Stimulated activated effector memory CD8-positive, alpha-beta T cell treated with anti-CD3 and anti-CD28 coated beads, Interleukin-12 subunit alpha, Interleukin-12 subunit beta, amount 100 ng/mL, for 72 hours (primary cell): ENCODE measurements at regions not wholly inside any gene's neighbourhood (a gene's known extent, or its start where the extent isn't known, plus 50 kb on each side); places are given as distances from the start of the nearest gene placed in this dataset.
A peak's percentile ranks its signal among the peaks of the same experiment; 100 is the strongest.

ENCODE experiments used
- ATAC-seq: fragments of 150-1000 bp; cut with Tn5 transposase; 2 replicates; pipeline ENCODE4 v1.10.0; 2021
- DNase-seq, 2 donors: peaks; one replicate each; pipeline ENCODE4 v3.0.0; 2021 to 2022; ENCODE audit warnings: low spot score in 2 of 2
- H3K27ac Mint-ChIP-seq: one replicate; pipeline ENCODE4 v1.8.0; 2022; ENCODE audit warnings: mild to moderate bottlenecking, mixed read lengths
- H3K36me3 Mint-ChIP-seq: one replicate; pipeline ENCODE4 v1.8.0; 2022; ENCODE audit warnings: mild to moderate bottlenecking, mixed read lengths
- H3K4me1 Mint-ChIP-seq: one replicate; pipeline ENCODE4 v1.8.0; 2022; ENCODE audit warnings: mixed read lengths
- H3K4me3 Mint-ChIP-seq: one replicate; pipeline ENCODE4 v1.8.0; 2022; ENCODE audit warnings: mild to moderate bottlenecking, mixed read lengths
- H3K9me3 Mint-ChIP-seq: one replicate; pipeline ENCODE4 v1.8.0; 2022; ENCODE audit warnings: mixed read lengths

GRCh38 chr5:173823274-173823644 lies 64.9 kb upstream of the CPEB4 start:
- H3K4me3 Mint-ChIP-seq = no peak overlapping the region
- no peak for ATAC-seq
- peaks cover 8% of the 10 kb centered on the region for H3K4me1 Mint-ChIP-seq
- no peak overlapping the region for H3K27ac Mint-ChIP-seq
- H3K36me3 Mint-ChIP-seq = no peaks in the 10 kb centered on the region
- peaks cover 4% of the 10 kb centered on the region for H3K9me3 Mint-ChIP-seq
- no peak for DNase-seq

GRCh38 chr5:173823721-173824567 lies 64.2 kb upstream of the CPEB4 start:
- Mint-ChIP-seq H3K4me1 (peaks cover 8% of the 10 kb centered on the region), H3K36me3 (no peaks in the 10 kb centered on the region), H3K4me3 (no peak overlapping the region), H3K27ac (no peak overlapping the region), H3K9me3 (peaks cover 4% of the 10 kb centered on the region)
- DNase-seq (no peak), ATAC-seq (no peak)

- ATAC-seq (no peak), DNase-seq (no peak)
- Mint-ChIP-seq H3K36me3 (no peaks in the 10 kb centered on the region), H3K4me1 (peaks cover 8% of the 10 kb centered on the region), H3K4me3 (no peak overlapping the region), H3K27ac (no peak overlapping the region), H3K9me3 (peaks cover 4% of the 10 kb centered on the region)
These were observed 62.8 kb upstream of the CPEB4 start for GRCh38 chr5:173825215-173825865.

- ATAC-seq (no peak), DNase-seq (no peak)
- H3K27ac Mint-ChIP-seq = no peak overlapping the region
- H3K4me3 Mint-ChIP-seq = no peak overlapping the region
- no peaks in the 10 kb centered on the region for H3K36me3 Mint-ChIP-seq
- H3K9me3 Mint-ChIP-seq = peaks cover 4% of the 10 kb centered on the region
- peaks cover 6% of the 10 kb centered on the region for H3K4me1 Mint-ChIP-seq
These were observed 62.1 kb upstream of the CPEB4 start for GRCh38 chr5:173826086-173826427.

- H3K4me3 Mint-ChIP-seq = no peak overlapping the region
- no peak for ATAC-seq
- H3K36me3 Mint-ChIP-seq = no peaks in the 10 kb centered on the region
These were observed 61.5 kb upstream of the CPEB4 start for GRCh38 chr5:173826428-173827350.

GRCh38 chr5:173828952-173829351 lies 59.2 kb upstream of the CPEB4 start:
- H3K4me1 Mint-ChIP-seq = no peaks in the 10 kb centered on the region
- H3K4me3 Mint-ChIP-seq = no peak overlapping the region
- H3K36me3 Mint-ChIP-seq = no peaks in the 10 kb centered on the region
- DNase-seq (no peak), ATAC-seq (peak; percentile 13)
- H3K9me3 Mint-ChIP-seq = peaks cover 4% of the 10 kb centered on the region
- no peak overlapping the region for H3K27ac Mint-ChIP-seq

More at GRCh38 chr5:173826428-173827350, 61.5 kb upstream of the CPEB4 start:
- peaks cover 4% of the 10 kb centered on the region for H3K9me3 Mint-ChIP-seq
- DNase-seq = no peak
- no peak overlapping the region for H3K27ac Mint-ChIP-seq
- H3K4me1 Mint-ChIP-seq = no peaks in the 10 kb centered on the region

GRCh38 chr5:173829826-173830225 lies 58.3 kb upstream of the CPEB4 start:
- DNase-seq (no peak), ATAC-seq (peak; percentile 21)
- peaks cover 4% of the 10 kb centered on the region for H3K9me3 Mint-ChIP-seq
- no peak overlapping the region for H3K4me3 Mint-ChIP-seq
- no peak overlapping the region for H3K27ac Mint-ChIP-seq
- H3K36me3 Mint-ChIP-seq = no peaks in the 10 kb centered on the region
- no peaks in the 10 kb centered on the region for H3K4me1 Mint-ChIP-seq

- peaks cover 4% of the 10 kb centered on the region for H3K9me3 Mint-ChIP-seq
- no peaks in the 10 kb centered on the region for H3K4me1 Mint-ChIP-seq
- no peak overlapping the region for H3K4me3 Mint-ChIP-seq
- DNase-seq = no peak
- H3K36me3 Mint-ChIP-seq = no peaks in the 10 kb centered on the region
- ATAC-seq = no peak
- no peak overlapping the region for H3K27ac Mint-ChIP-seq
These were observed 57.7 kb upstream of the CPEB4 start for GRCh38 chr5:173830421-173830820.

GRCh38 chr5:173831196-173831914 lies 56.8 kb upstream of the CPEB4 start:
- Mint-ChIP-seq H3K27ac (no peak overlapping the region), H3K9me3 (peaks cover 4% of the 10 kb centered on the region), H3K36me3 (no peaks in the 10 kb centered on the region), H3K4me3 (no peak overlapping the region), H3K4me1 (no peaks in the 10 kb centered on the region)
- DNase-seq (no peak), ATAC-seq (no peak)

GRCh38 chr5:173832386-173832785 lies 55.8 kb upstream of the CPEB4 start:
- Mint-ChIP-seq H3K27ac (no peak overlapping the region), H3K9me3 (peaks cover 4% of the 10 kb centered on the region), H3K36me3 (no peaks in the 10 kb centered on the region), H3K4me1 (no peaks in the 10 kb centered on the region), H3K4me3 (no peak overlapping the region)
- DNase-seq (no peak), ATAC-seq (no peak)

- Mint-ChIP-seq H3K27ac (no peak overlapping the region), H3K4me3 (no peak overlapping the region), H3K36me3 (no peaks in the 10 kb centered on the region), H3K9me3 (no peaks in the 10 kb centered on the region), H3K4me1 (no peaks in the 10 kb centered on the region)
- ATAC-seq (no peak), DNase-seq (no peak)
These were observed 54.8 kb upstream of the CPEB4 start for GRCh38 chr5:173833196-173833985.

GRCh38 chr5:173834071-173834771 lies 53.9 kb upstream of the CPEB4 start:
- H3K36me3 Mint-ChIP-seq = no peaks in the 10 kb centered on the region
- no peak for ATAC-seq

GRCh38 chr5:173835131-173835530 lies 53.0 kb upstream of the CPEB4 start:
- ATAC-seq = no peak
- no peak for DNase-seq
- H3K4me1 Mint-ChIP-seq = no peaks in the 10 kb centered on the region
- H3K36me3 Mint-ChIP-seq = no peaks in the 10 kb centered on the region
- H3K9me3 Mint-ChIP-seq = no peaks in the 10 kb centered on the region
- H3K27ac Mint-ChIP-seq = no peak overlapping the region
- no peak overlapping the region for H3K4me3 Mint-ChIP-seq

More at GRCh38 chr5:173834071-173834771, 53.9 kb upstream of the CPEB4 start:
- H3K4me3 Mint-ChIP-seq = no peak overlapping the region
- no peaks in the 10 kb centered on the region for H3K4me1 Mint-ChIP-seq
- H3K27ac Mint-ChIP-seq = no peak overlapping the region
- H3K9me3 Mint-ChIP-seq = no peaks in the 10 kb centered on the region
- DNase-seq = no peak

GRCh38 chr5:173835661-173836060 lies 52.5 kb upstream of the CPEB4 start:
- Mint-ChIP-seq H3K4me3 (no peak overlapping the region), H3K9me3 (no peaks in the 10 kb centered on the region), H3K27ac (no peak overlapping the region), H3K4me1 (no peaks in the 10 kb centered on the region), H3K36me3 (no peaks in the 10 kb centered on the region)
- DNase-seq (no peak), ATAC-seq (peak; percentile 21)
